Erythroblast (primary cell): ENCODE measurements at regions not wholly inside any gene's neighbourhood (a gene's known extent, or its start where the extent isn't known, plus 50 kb on each side); places are given as distances from the start of the nearest gene placed in this dataset.

ENCODE experiments used
- GATA1 ChIP-seq: IDR thresholded peaks from 2 replicates; pipeline ENCODE4 v1.6.1; 2011; ENCODE audit warnings: low read depth, mild to moderate bottlenecking, control low read depth, low read length, moderate library complexity
- POLR2A ChIP-seq: IDR thresholded peaks from 2 replicates; pipeline ENCODE4 v1.6.1; 2011; ENCODE audit warnings: mild to moderate bottlenecking, low read length

DNA sequence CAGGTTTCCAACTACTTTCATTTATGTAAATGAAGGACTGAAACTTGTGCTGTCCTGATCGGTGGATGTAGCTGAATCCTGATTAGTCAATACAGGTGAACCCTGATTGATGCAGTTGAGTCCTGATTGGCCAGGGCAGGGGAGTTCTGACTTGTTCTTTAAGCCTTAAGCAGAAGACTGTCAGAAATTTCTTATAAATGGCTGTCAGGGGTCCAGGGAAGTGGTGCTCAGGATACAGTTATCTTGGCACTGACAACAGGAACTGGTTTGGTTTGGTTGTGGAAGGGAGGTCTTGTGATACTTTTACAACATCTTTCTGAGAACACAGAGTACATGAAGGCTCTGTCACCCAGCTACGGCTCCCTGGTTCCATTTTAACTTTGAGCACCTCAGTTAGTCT, 132.1 kb downstream of the KCNJ12 start:
- no peak for TF ChIP-seq POLR2A
- no peak for TF ChIP-seq GATA1
